Activated naive CD8-positive, alpha-beta T cell treated with anti-CD3 and anti-CD28 coated beads, Interleukin-2, amount 10 ng/mL, durations not matched to agents 7 days and 5 days (primary cell): ENCODE measurements at regions not wholly inside any gene's neighbourhood (a gene's known extent, or its start where the extent isn't known, plus 50 kb on each side); places are given as distances from the start of the nearest gene placed in this dataset.

Experiments
- ATAC-seq: fragments of 150-1000 bp; cut with Tn5 transposase; one replicate; pipeline ENCODE4 v1.10.0; 2021; ENCODE audit warnings: low read depth, moderate library complexity
- POLR2A ChIA-PET: fragments of 350-600 bp; sonication (Branson Sonifier 250); formaldehyde crosslinking; loops from one replicate; lab custom pipeline; 2021; ENCODE audit warnings: antibody characterized with exemption; lab: Charles Lee
- DNase-seq: peaks from one replicate; pipeline ENCODE4 v3.0.0; 2021
- H3K27ac Mint-ChIP-seq: one replicate; pipeline ENCODE4 v1.8.0; 2022; ENCODE audit warnings: mild to moderate bottlenecking, mixed read lengths
- H3K27me3 Mint-ChIP-seq: one replicate; pipeline ENCODE4 v1.8.0; 2022; ENCODE audit warnings: mild to moderate bottlenecking, moderate library complexity, mixed read lengths
- H3K36me3 Mint-ChIP-seq: one replicate; pipeline ENCODE4 v1.8.0; 2021; ENCODE audit warnings: mild to moderate bottlenecking, mixed read lengths
- H3K4me1 Mint-ChIP-seq: one replicate; pipeline ENCODE4 v1.8.0; 2021; ENCODE audit warnings: mixed read lengths
- H3K4me3 Mint-ChIP-seq: one replicate; pipeline ENCODE4 v1.8.0; 2022; ENCODE audit warnings: mild to moderate bottlenecking, moderate library complexity, mixed read lengths
- H3K9me3 Mint-ChIP-seq: one replicate; pipeline ENCODE4 v1.8.0; 2021; ENCODE audit warnings: mixed read lengths

GRCh38 chr13:85334187-85334586, 465.0 kb downstream of the SLITRK6 start:
- POLR2A ChIA-PET = no interaction called here
- no peaks in the 10 kb centered on the region for H3K9me3 Mint-ChIP-seq
- H3K4me3 Mint-ChIP-seq = no peak overlapping the region
- H3K4me1 Mint-ChIP-seq = no peaks in the 10 kb centered on the region
- no peak overlapping the region for H3K27ac Mint-ChIP-seq
- DNase-seq = no peak
- no peaks in the 10 kb centered on the region for H3K27me3 Mint-ChIP-seq
- ATAC-seq = no peak
- H3K36me3 Mint-ChIP-seq = no peaks in the 10 kb centered on the region

- DNase-seq (no peak), ATAC-seq (no peak)
- H3K27me3 Mint-ChIP-seq = no peaks in the 10 kb centered on the region
- POLR2A ChIA-PET = no interaction called here
- H3K36me3 Mint-ChIP-seq = no peaks in the 10 kb centered on the region
- H3K4me1 Mint-ChIP-seq = no peaks in the 10 kb centered on the region
- no peak overlapping the region for H3K27ac Mint-ChIP-seq
- no peak overlapping the region for H3K4me3 Mint-ChIP-seq
- no peaks in the 10 kb centered on the region for H3K9me3 Mint-ChIP-seq
These were observed 465.7 kb downstream of the SLITRK6 start for GRCh38 chr13:85333506-85334020.

GRCh38 chr13:85332615-85333014, 466.6 kb downstream of the SLITRK6 start:
- Mint-ChIP-seq H3K36me3 (no peaks in the 10 kb centered on the region), H3K9me3 (no peaks in the 10 kb centered on the region), H3K4me1 (no peaks in the 10 kb centered on the region), H3K27me3 (no peaks in the 10 kb centered on the region), H3K27ac (no peak overlapping the region), H3K4me3 (no peak overlapping the region)
- DNase-seq (no peak), ATAC-seq (no peak)
- POLR2A ChIA-PET = no interaction called here

GRCh38 chr13:85321734-85322133, 477.5 kb downstream of the SLITRK6 start:
- Mint-ChIP-seq H3K27me3 (no peaks in the 10 kb centered on the region), H3K4me3 (no peak overlapping the region), H3K9me3 (no peaks in the 10 kb centered on the region), H3K36me3 (no peaks in the 10 kb centered on the region), H3K4me1 (no peaks in the 10 kb centered on the region), H3K27ac (no peak overlapping the region)
- no peak for DNase-seq
- POLR2A ChIA-PET = no interaction called here
- ATAC-seq = no peak

GRCh38 chr13:85317781-85318180, 481.4 kb downstream of the SLITRK6 start:
- H3K27ac Mint-ChIP-seq = no peak overlapping the region
- H3K36me3 Mint-ChIP-seq = no peaks in the 10 kb centered on the region
- DNase-seq (no peak), ATAC-seq (no peak)
- no peaks in the 10 kb centered on the region for H3K27me3 Mint-ChIP-seq
- H3K4me3 Mint-ChIP-seq = no peak overlapping the region
- H3K9me3 Mint-ChIP-seq = no peaks in the 10 kb centered on the region
- POLR2A ChIA-PET = no interaction called here
- no peaks in the 10 kb centered on the region for H3K4me1 Mint-ChIP-seq

- H3K27ac Mint-ChIP-seq = no peak overlapping the region
- H3K4me1 Mint-ChIP-seq = no peaks in the 10 kb centered on the region
- no peaks in the 10 kb centered on the region for H3K27me3 Mint-ChIP-seq
- DNase-seq = no peak
- ATAC-seq = no peak
- no peaks in the 10 kb centered on the region for H3K36me3 Mint-ChIP-seq
- no peaks in the 10 kb centered on the region for H3K9me3 Mint-ChIP-seq
- H3K4me3 Mint-ChIP-seq = no peak overlapping the region
- POLR2A ChIA-PET = no interaction called here
These were observed 482.7 kb downstream of the SLITRK6 start for GRCh38 chr13:85316506-85317025.

- Mint-ChIP-seq H3K27ac (no peak overlapping the region), H3K36me3 (no peaks in the 10 kb centered on the region), H3K27me3 (no peaks in the 10 kb centered on the region), H3K4me1 (no peaks in the 10 kb centered on the region), H3K9me3 (peaks cover 2% of the 10 kb centered on the region), H3K4me3 (no peak overlapping the region)
- ATAC-seq (no peak), DNase-seq (no peak)
- POLR2A ChIA-PET = no interaction called here
These were observed 484.5 kb downstream of the SLITRK6 start for GRCh38 chr13:85314686-85315085.

GRCh38 chr13:85313761-85314503, 485.3 kb downstream of the SLITRK6 start:
- DNase-seq (no peak), ATAC-seq (no peak)
- Mint-ChIP-seq H3K36me3 (no peaks in the 10 kb centered on the region), H3K9me3 (peaks cover 3% of the 10 kb centered on the region), H3K4me3 (no peak overlapping the region), H3K4me1 (no peaks in the 10 kb centered on the region), H3K27me3 (no peaks in the 10 kb centered on the region), H3K27ac (no peak overlapping the region)
- POLR2A ChIA-PET = no interaction called here

DNA sequence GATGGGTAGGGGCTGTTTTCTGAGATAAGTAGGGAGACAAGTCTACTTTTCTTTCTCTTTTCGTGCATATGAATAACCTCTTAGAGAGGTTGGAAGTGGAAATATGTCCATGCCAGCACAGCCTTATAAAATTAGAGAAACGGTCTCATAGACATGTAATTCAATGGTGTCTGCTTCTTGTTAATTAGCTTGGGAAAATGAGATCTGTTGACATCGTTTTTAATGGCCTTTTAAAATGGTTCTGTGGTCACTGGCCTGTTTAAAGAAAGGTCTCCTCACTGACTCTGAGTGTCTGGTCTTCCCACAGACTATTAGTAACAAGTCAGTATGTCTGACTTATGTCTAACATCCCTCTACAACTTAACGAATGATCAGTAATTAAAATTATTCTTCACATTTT, 487.1 kb downstream of the SLITRK6 start:
- no peaks in the 10 kb centered on the region for H3K4me1 Mint-ChIP-seq
- H3K36me3 Mint-ChIP-seq = no peaks in the 10 kb centered on the region
- no peak for ATAC-seq
- H3K27ac Mint-ChIP-seq = no peak overlapping the region
- no peak overlapping the region for H3K4me3 Mint-ChIP-seq
- POLR2A ChIA-PET = no interaction called here
- peaks cover 6% of the 10 kb centered on the region for H3K9me3 Mint-ChIP-seq
- DNase-seq = no peak
- H3K27me3 Mint-ChIP-seq = no peaks in the 10 kb centered on the region

DNA sequence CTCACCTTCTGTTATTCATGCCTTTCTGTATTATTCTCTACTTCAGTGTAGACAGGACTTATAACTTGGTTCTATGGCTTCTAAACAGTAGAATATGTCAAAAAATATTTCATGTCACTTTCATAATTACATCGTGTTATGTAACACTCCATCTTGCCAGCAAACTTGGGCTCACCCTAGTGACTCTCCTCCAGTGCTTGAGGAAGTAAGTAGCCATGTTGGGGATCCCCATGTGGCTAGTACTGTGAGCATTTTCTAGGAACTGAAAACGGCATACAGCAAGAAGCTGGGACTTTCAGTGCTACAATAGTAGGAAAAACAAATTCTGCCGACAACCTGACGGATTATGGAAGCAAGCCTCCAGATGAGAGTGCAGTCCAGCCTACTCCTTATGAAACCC, 495.6 kb downstream of the SLITRK6 start:
- ATAC-seq (no peak), DNase-seq (no peak)
- H3K4me3 Mint-ChIP-seq = no peak overlapping the region
- H3K9me3 Mint-ChIP-seq = peaks cover 7% of the 10 kb centered on the region
- H3K36me3 Mint-ChIP-seq = no peaks in the 10 kb centered on the region
- no peak overlapping the region for H3K27ac Mint-ChIP-seq
- H3K4me1 Mint-ChIP-seq = no peaks in the 10 kb centered on the region
- H3K27me3 Mint-ChIP-seq = no peaks in the 10 kb centered on the region
- POLR2A ChIA-PET = no interaction called here

DNA sequence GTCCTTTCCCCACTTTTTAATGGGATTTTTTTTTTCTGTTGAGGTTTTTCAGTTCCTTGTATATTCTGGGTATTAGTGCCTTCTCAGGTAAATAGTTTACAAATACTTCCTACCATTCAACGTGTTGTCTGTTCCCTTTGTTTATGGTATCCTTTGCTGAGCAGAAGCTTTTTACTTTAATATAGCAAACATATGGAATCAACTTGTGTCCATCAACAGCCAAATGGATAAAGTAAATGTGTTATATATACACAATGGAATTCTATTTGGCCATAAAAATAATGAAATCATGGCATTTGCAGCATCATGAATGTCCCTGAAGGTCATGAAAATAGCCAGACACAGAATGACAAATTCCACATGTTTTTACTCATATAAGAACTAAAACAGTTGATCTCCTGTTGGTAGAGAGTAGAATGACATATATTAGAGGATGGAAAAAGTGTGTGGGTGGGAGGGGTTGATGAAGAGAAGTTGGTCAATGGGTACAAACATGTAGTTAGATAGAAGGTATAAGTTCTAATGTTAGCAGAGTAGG, 500.8 kb downstream of the SLITRK6 start:
- Mint-ChIP-seq H3K27ac (no peak overlapping the region), H3K27me3 (no peaks in the 10 kb centered on the region), H3K9me3 (peaks cover under 1% of the 10 kb centered on the region), H3K36me3 (no peaks in the 10 kb centered on the region), H3K4me3 (no peak overlapping the region), H3K4me1 (no peaks in the 10 kb centered on the region)
- no peak for ATAC-seq
- POLR2A ChIA-PET = no interaction called here
- DNase-seq = no peak

DNA sequence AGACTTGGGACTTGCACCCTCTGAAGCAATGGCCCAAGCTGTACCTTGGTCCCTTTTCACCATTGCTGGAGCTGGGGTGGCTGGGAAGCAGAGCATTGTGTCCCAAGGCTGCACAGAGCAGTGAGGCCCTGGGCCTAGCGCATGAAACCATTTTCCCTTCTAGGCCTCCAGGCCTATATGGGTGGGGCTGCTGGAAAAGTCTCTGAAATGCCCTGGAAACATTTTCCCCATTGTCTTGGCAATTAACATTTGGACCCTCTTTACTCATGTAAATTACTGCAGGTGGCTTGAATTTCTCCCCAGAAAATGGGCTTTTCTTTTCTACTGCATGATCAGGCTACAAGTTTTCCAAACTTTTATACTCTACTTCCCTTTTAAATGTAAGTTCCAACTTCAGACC, 510.5 kb downstream of the SLITRK6 start:
- Mint-ChIP-seq H3K9me3 (no peaks in the 10 kb centered on the region), H3K27ac (no peak overlapping the region), H3K27me3 (no peaks in the 10 kb centered on the region), H3K36me3 (no peaks in the 10 kb centered on the region), H3K4me1 (no peaks in the 10 kb centered on the region), H3K4me3 (no peak overlapping the region)
- ATAC-seq (no peak), DNase-seq (no peak)
- POLR2A ChIA-PET = no interaction called here

- Mint-ChIP-seq H3K27me3 (no peaks in the 10 kb centered on the region), H3K36me3 (no peaks in the 10 kb centered on the region), H3K4me1 (no peaks in the 10 kb centered on the region), H3K27ac (no peak overlapping the region), H3K4me3 (no peak overlapping the region), H3K9me3 (no peaks in the 10 kb centered on the region)
- ATAC-seq (no peak), DNase-seq (no peak)
- POLR2A ChIA-PET = no interaction called here
These were observed 511.7 kb downstream of the SLITRK6 start for GRCh38 chr13:85287528-85287927.

DNA sequence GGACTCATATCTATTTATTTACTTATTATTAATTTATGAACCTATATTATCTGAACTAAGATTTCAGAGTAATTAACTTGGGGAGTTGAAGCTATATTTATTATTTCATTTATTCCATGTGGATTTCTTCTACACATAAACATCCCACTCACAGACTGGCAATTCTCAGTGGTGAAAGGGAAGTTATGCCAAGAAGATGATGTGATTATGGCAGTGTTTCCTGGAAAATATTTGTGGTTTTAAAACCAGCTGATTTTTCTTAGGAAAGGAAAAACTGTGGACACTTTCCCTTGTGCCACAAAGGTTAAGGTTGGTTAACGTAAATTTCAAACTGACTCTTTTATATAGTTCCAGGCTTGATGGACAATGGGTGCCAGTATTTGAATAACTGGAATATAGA, 513.1 kb downstream of the SLITRK6 start:
- DNase-seq (no peak), ATAC-seq (no peak)
- POLR2A ChIA-PET = no interaction called here
- H3K9me3 Mint-ChIP-seq = no peaks in the 10 kb centered on the region
- H3K36me3 Mint-ChIP-seq = no peaks in the 10 kb centered on the region
- H3K27ac Mint-ChIP-seq = no peak overlapping the region
- no peak overlapping the region for H3K4me3 Mint-ChIP-seq
- no peaks in the 10 kb centered on the region for H3K4me1 Mint-ChIP-seq
- no peaks in the 10 kb centered on the region for H3K27me3 Mint-ChIP-seq
